AG09309 (cell line): ENCODE measurements at regions not wholly inside any gene's neighbourhood (a gene's known extent, or its start where the extent isn't known, plus 50 kb on each side); places are given as distances from the start of the nearest gene placed in this dataset.

Experiments used
- DNase-seq: peaks from one replicate; pipeline ENCODE4 v3.0.0-alpha.2; 2010; ENCODE audit warnings: low read depth
- H3K4me3 ChIP-seq: 2 replicates; pipeline ENCODE4 v1.5.1; 2011; ENCODE audit warnings: mild to moderate bottlenecking, low read depth, low read length, moderate library complexity; ENCODE audit not compliant: control insufficient read depth
- TF ChIP-seq, protein P1 (sequence below): IDR thresholded peaks from 2 replicates; pipeline ENCODE4 v1.5.1; 2011; ENCODE audit warnings: mild to moderate bottlenecking, low read depth, low read length, inconsistent platforms; ENCODE audit not compliant: insufficient read depth, control insufficient read depth; ENCODE audit errors: missing control alignments

DNA sequence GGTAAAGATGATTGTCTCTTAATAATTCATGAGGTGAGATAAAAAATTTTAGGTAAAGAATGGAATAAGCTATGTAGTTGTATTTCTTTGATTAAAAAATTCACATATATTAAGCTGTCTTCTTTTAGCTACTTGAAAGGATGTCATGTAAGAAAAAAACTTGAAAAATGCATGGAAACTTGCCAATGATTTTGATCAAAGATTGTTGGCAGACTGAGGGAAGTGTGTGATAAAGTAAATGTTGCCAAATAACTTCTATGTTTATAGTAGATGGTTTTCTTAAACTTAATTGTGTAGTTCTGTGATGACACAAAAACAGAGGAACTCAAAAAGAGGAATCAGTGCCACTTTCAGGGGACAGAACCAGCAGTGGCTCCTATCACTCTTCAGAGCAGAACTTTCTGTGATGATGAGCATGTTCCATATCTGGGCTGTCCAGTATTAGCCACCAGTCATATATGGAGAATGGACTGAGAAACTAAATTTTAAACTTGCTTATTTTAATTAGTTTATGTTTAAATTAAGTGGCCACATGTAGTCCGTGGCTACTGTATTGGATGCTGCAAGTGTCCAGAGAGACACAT, 51.9 kb upstream of the SLC38A11 start:
- DNase-seq, result no peak
- no peak overlapping the region for H3K4me3 ChIP-seq
- TF ChIP-seq, protein P1, sequence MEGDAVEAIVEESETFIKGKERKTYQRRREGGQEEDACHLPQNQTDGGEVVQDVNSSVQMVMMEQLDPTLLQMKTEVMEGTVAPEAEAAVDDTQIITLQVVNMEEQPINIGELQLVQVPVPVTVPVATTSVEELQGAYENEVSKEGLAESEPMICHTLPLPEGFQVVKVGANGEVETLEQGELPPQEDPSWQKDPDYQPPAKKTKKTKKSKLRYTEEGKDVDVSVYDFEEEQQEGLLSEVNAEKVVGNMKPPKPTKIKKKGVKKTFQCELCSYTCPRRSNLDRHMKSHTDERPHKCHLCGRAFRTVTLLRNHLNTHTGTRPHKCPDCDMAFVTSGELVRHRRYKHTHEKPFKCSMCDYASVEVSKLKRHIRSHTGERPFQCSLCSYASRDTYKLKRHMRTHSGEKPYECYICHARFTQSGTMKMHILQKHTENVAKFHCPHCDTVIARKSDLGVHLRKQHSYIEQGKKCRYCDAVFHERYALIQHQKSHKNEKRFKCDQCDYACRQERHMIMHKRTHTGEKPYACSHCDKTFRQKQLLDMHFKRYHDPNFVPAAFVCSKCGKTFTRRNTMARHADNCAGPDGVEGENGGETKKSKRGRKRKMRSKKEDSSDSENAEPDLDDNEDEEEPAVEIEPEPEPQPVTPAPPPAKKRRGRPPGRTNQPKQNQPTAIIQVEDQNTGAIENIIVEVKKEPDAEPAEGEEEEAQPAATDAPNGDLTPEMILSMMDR, result no peak
